BE2C (cell line): ENCODE measurements at regions not wholly inside any gene's neighbourhood (a gene's known extent, or its start where the extent isn't known, plus 50 kb on each side); places are given as distances from the start of the nearest gene placed in this dataset.

ENCODE experiments used
- DNase-seq: peaks from one replicate; pipeline ENCODE4 v3.0.0-alpha.2; 2020
- H3K27me3 ChIP-seq: fragments of 250-450 bp; sonication (Bioruptor Pico); 2 replicates; pipeline ENCODE4 v1.5.1; 2020; ENCODE audit warnings: mild to moderate bottlenecking
- H3K36me3 ChIP-seq: fragments of 250-450 bp; sonication (Bioruptor Pico); 2 replicates; pipeline ENCODE4 v1.5.1; 2020; ENCODE audit warnings: mild to moderate bottlenecking
- H3K4me1 ChIP-seq: fragments of 250-450 bp; sonication (Bioruptor Pico); 2 replicates; pipeline ENCODE4 v1.5.1; 2020
- H3K4me3 ChIP-seq: 2 replicates; pipeline ENCODE4 v1.5.1; 2011; ENCODE audit warnings: low read depth, low read length
- H3K9me3 ChIP-seq: fragments of 250-450 bp; sonication (Bioruptor Pico); 2 replicates; pipeline ENCODE4 v1.5.1; 2020
- CTCF ChIP-seq: IDR thresholded peaks from 2 replicates; pipeline ENCODE4 v1.5.1; 2012; ENCODE audit warnings: mild to moderate bottlenecking, low read depth, low read length

- H3K9me3 ChIP-seq: no peaks in the 10 kb centered on the region
Observed at GRCh38 chr17:27078296-27078695, 215.6 kb upstream of the WSB1 start.

GRCh38 chr17:27079660-27080059 is 214.3 kb upstream of the WSB1 start:
- no peak overlapping the region for H3K4me3 ChIP-seq
- H3K36me3 ChIP-seq: no peaks in the 10 kb centered on the region
- no peaks in the 10 kb centered on the region for H3K9me3 ChIP-seq
- no peak for TF ChIP-seq CTCF
- DNase-seq: no peak
- no peaks in the 10 kb centered on the region for H3K27me3 ChIP-seq
- no peaks in the 10 kb centered on the region for H3K4me1 ChIP-seq

More at GRCh38 chr17:27078296-27078695, 215.6 kb upstream of the WSB1 start:
- H3K4me1 ChIP-seq: no peaks in the 10 kb centered on the region
- H3K4me3 ChIP-seq: no peak overlapping the region
- no peaks in the 10 kb centered on the region for H3K36me3 ChIP-seq
- no peak for DNase-seq
- no peak for TF ChIP-seq CTCF
- no peaks in the 10 kb centered on the region for H3K27me3 ChIP-seq

- Histone ChIP-seq H3K4me3 (no peak overlapping the region), H3K27me3 (no peaks in the 10 kb centered on the region), H3K36me3 (no peaks in the 10 kb centered on the region), H3K4me1 (no peaks in the 10 kb centered on the region), H3K9me3 (no peaks in the 10 kb centered on the region)
- DNase-seq: no peak
- no peak for TF ChIP-seq CTCF
Observed at GRCh38 chr17:27081002-27081638, 212.8 kb upstream of the WSB1 start.

GRCh38 chr17:27082023-27082774 is 211.7 kb upstream of the WSB1 start:
- no peaks in the 10 kb centered on the region for H3K9me3 ChIP-seq
- H3K4me1 ChIP-seq: no peaks in the 10 kb centered on the region
- H3K27me3 ChIP-seq: no peaks in the 10 kb centered on the region
- H3K36me3 ChIP-seq: no peaks in the 10 kb centered on the region
- H3K4me3 ChIP-seq: no peak overlapping the region
- no peak for DNase-seq
- no peak for TF ChIP-seq CTCF

GRCh38 chr17:27082775-27083154 is 211.1 kb upstream of the WSB1 start:
- no peak overlapping the region for H3K4me3 ChIP-seq

More at GRCh38 chr17:27082775-27083154, 211.1 kb upstream of the WSB1 start:
- H3K27me3 ChIP-seq: no peaks in the 10 kb centered on the region
- H3K4me1 ChIP-seq: no peaks in the 10 kb centered on the region
- no peak for DNase-seq
- TF ChIP-seq CTCF: no peak
- H3K9me3 ChIP-seq: no peaks in the 10 kb centered on the region
- no peaks in the 10 kb centered on the region for H3K36me3 ChIP-seq
